Endothelial cell (in vitro differentiated cells): ENCODE measurements at regions not wholly inside any gene's neighbourhood (a gene's known extent, or its start where the extent isn't known, plus 50 kb on each side); places are given as distances from the start of the nearest gene placed in this dataset.

Experiments
- DNase-seq: peaks from one replicate; pipeline ENCODE4 v3.0.0; 2021; ENCODE audit warnings: low spot score
- H3K27ac Mint-ChIP-seq: one replicate; pipeline ENCODE4 v1.8.0; 2021; ENCODE audit warnings: mixed read lengths, inconsistent platforms; ENCODE audit not compliant: unreplicated experiment
- H3K27me3 Mint-ChIP-seq: one replicate; pipeline ENCODE4 v1.8.0; 2021; ENCODE audit warnings: mild to moderate bottlenecking, moderate library complexity, mixed read lengths, inconsistent platforms; ENCODE audit not compliant: unreplicated experiment
- H3K36me3 Mint-ChIP-seq: one replicate; pipeline ENCODE4 v1.8.0; 2021; ENCODE audit warnings: mild to moderate bottlenecking, low read depth, mixed read lengths, inconsistent platforms; ENCODE audit not compliant: unreplicated experiment
- H3K4me1 Mint-ChIP-seq: one replicate; pipeline ENCODE4 v1.8.0; 2021; ENCODE audit warnings: mild to moderate bottlenecking, mixed read lengths, inconsistent platforms; ENCODE audit not compliant: unreplicated experiment
- H3K4me3 Mint-ChIP-seq: one replicate; pipeline ENCODE4 v1.8.0; 2021; ENCODE audit warnings: mild to moderate bottlenecking, mixed read lengths, inconsistent platforms; ENCODE audit not compliant: unreplicated experiment
- H3K9me3 Mint-ChIP-seq: one replicate; pipeline ENCODE4 v1.8.0; 2021; ENCODE audit warnings: mixed read lengths, inconsistent platforms; ENCODE audit not compliant: unreplicated experiment
- CTCF ChIP-seq: fragments of 200-600 bp; sonication (generic); IDR thresholded peaks from one replicate; pipeline ENCODE4 v1.5.0; 2021; ENCODE audit warnings: antibody characterized with exemption; ENCODE audit not compliant: unreplicated experiment

DNA sequence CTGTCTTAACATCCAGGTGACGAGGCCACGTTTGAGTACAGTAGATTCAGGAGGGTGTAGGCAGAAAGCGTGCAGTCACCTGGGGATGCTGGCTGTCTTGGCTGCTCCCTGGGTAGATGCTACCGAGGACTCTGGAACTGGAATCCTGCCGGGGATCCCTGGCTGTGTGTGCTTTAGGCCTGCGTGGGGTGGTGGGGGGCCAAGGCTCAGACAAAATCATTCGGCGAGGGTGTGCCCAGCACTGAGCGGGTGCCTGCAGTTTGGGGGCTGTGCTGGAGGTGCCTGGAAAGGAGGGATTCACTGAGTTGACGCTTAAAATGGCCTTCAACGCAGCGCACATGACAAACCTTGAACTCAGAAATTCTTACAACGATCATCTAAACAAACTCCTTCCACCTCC is 93.5 kb upstream of the PODXL start:
- no peaks in the 10 kb centered on the region for H3K9me3 Mint-ChIP-seq
- no peak for TF ChIP-seq CTCF
- H3K36me3 Mint-ChIP-seq, result no peaks in the 10 kb centered on the region
- peaks cover 5% of the 10 kb centered on the region for H3K27me3 Mint-ChIP-seq
- H3K4me1 Mint-ChIP-seq, result peaks cover 15% of the 10 kb centered on the region
- no peak overlapping the region for H3K4me3 Mint-ChIP-seq
- no peak for DNase-seq
- H3K27ac Mint-ChIP-seq, result no peak overlapping the region

- TF ChIP-seq CTCF, result no peak
- H3K27ac Mint-ChIP-seq, result no peak overlapping the region
- H3K27me3 Mint-ChIP-seq, result peaks cover 4% of the 10 kb centered on the region
- no peak overlapping the region for H3K4me3 Mint-ChIP-seq
- no peak for DNase-seq
- no peaks in the 10 kb centered on the region for H3K9me3 Mint-ChIP-seq
- no peaks in the 10 kb centered on the region for H3K36me3 Mint-ChIP-seq
- H3K4me1 Mint-ChIP-seq, result peaks cover 8% of the 10 kb centered on the region
These were observed 92.6 kb upstream of the PODXL start for GRCh38 chr7:131649003-131649541.

DNA sequence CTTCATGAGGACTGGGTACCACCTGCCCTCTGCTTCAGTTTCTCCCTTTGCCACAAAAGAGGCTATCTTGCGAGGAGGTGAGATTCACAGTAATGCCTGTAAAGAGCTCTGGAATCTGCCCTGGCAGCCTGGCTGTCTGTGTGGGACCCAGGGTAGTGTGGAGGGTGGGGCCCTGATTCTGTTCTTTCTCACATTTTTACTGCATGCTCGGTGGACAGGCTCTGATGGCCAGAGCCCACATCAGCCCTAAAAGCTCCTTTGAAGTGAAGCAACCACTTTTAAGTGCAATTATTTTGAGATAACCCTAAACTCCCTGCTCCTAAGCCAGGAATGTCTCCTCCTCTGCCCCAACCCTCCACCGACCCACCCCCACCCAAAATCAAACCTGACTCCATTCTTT is 92.1 kb upstream of the PODXL start:
- H3K9me3 Mint-ChIP-seq, result no peaks in the 10 kb centered on the region
- H3K4me3 Mint-ChIP-seq, result no peak overlapping the region
- H3K27ac Mint-ChIP-seq, result no peak overlapping the region
- peaks cover 5% of the 10 kb centered on the region for H3K4me1 Mint-ChIP-seq
- peaks cover 4% of the 10 kb centered on the region for H3K27me3 Mint-ChIP-seq
- TF ChIP-seq CTCF, result no peak
- no peak for DNase-seq
- no peaks in the 10 kb centered on the region for H3K36me3 Mint-ChIP-seq

GRCh38 chr7:131646203-131646602 is 89.8 kb upstream of the PODXL start:
- DNase-seq, result no peak
- Mint-ChIP-seq H3K27ac (no peak overlapping the region), H3K4me3 (no peak overlapping the region), H3K36me3 (no peaks in the 10 kb centered on the region), H3K9me3 (no peaks in the 10 kb centered on the region), H3K4me1 (peaks cover 12% of the 10 kb centered on the region), H3K27me3 (peaks cover 8% of the 10 kb centered on the region)
- TF ChIP-seq CTCF, result no peak

- no peak for DNase-seq
- Mint-ChIP-seq H3K36me3 (no peaks in the 10 kb centered on the region), H3K4me1 (peaks cover 7% of the 10 kb centered on the region), H3K27me3 (peaks cover 8% of the 10 kb centered on the region), H3K27ac (no peak overlapping the region), H3K9me3 (no peaks in the 10 kb centered on the region), H3K4me3 (no peak overlapping the region)
- no peak for TF ChIP-seq CTCF
These were observed 86.0 kb upstream of the PODXL start for GRCh38 chr7:131642429-131642828.
